GM18867 (cell line): ENCODE measurements at regions not wholly inside any gene's neighbourhood (a gene's known extent, or its start where the extent isn't known, plus 50 kb on each side); places are given as distances from the start of the nearest gene placed in this dataset.
"Not testable (repeated sequence)": the region's sequence is repeated elsewhere in the genome, so short reads cannot be mapped to it uniquely, and the experiment has no call there.

Experiments
- ATAC-seq: cut with Tn5 transposase; IDR thresholded peaks from one replicate; pipeline ENCODE4 v1.9.1; 2021; ENCODE audit warnings: mild to moderate bottlenecking, moderate library complexity; ENCODE audit not compliant: unreplicated experiment

DNA sequence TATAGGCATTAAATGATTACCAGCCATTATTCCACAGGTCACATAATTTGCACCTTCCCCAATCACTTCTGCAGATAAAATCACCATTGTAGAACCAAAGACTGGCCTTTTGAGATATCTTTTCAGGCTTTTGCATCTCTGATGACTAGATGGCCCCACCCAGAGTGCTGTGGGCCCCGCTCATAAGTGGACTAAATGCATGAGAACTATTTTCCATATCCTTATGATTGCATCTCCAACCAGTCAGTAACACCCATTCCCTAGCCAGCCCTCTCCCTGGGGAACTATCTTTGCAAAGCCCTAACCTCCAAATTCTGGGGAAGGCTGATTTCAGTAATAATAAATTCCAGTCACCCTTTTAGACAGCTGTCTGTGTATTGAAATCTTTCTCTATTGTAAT is 53.5 kb upstream of the CDH9 start:
- ATAC-seq = no peak

DNA sequence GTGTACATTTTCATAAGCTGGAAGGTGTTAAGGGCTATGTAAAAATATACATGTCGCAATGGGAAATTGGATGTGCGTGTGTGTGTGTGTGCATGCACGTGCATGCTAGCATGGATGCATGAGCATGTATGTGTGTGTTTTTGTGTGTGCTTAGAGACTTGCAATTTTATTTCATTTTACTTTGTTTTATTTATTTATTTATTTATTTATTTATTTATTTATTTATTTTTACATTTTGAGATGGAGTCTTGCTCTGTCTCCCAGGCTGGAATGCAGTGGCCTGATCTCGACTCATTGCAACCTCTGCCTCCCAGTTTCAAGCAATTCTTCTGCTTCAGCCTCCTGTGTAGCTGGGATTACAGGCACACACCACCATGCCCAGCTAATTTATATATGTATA is 50.4 kb upstream of the CDH9 start:
- ATAC-seq = not testable (repeated sequence)
